Psoas muscle (tissue), 7 donors: ENCODE measurements at regions not wholly inside any gene's neighbourhood (a gene's known extent, or its start where the extent isn't known, plus 50 kb on each side); places are given as distances from the start of the nearest gene placed in this dataset.

Source experiments
- ATAC-seq, 4 donors: fragments of 200-7000 bp; cut with Tn5 transposase; one replicate each; pipeline ENCODE4 v1.9.1; 2020; ENCODE audit warnings: moderate library complexity in 3 of 4, mild to moderate bottlenecking in 2 of 4
- DNase-seq, 2 donors: peaks; one replicate each; pipeline ENCODE4 v3.0.0-alpha.2; 2020
- H3K27ac ChIP-seq: fragments of 200-600 bp; one replicate; pipeline ENCODE4 v1.8.0; 2022
- H3K27me3 ChIP-seq, 3 donors: fragments of 200-600 bp in 1 of 3; one replicate each; pipeline versions ENCODE4 v1.6.1 to v1.8.0; 2013 to 2022; ENCODE audit warnings: low read length in 2 of 3, mild to moderate bottlenecking in 2 of 3, moderate library complexity in 1 of 3; ENCODE audit not compliant: insufficient read depth in 3 of 3
- H3K36me3 ChIP-seq, 2 donors: fragments of 200-600 bp in 1 of 2; one replicate each; pipeline versions ENCODE4 v1.6.1 to v1.8.0; 2013 to 2022; ENCODE audit warnings: low read depth in 1 of 2, mild to moderate bottlenecking in 1 of 2, moderate library complexity in 1 of 2; ENCODE audit not compliant: insufficient read depth in 1 of 2
- H3K4me1 ChIP-seq: fragments of 200-600 bp; one replicate; pipeline ENCODE4 v1.8.0; 2022
- H3K4me3 ChIP-seq: fragments of 200-600 bp; one replicate; pipeline ENCODE4 v1.8.0; 2022; ENCODE audit warnings: mild to moderate bottlenecking
- H3K9me3 ChIP-seq: fragments of 200-600 bp; one replicate; pipeline ENCODE4 v1.8.0; 2022
- WGBS, 3 donors: extraction: QIAGEN DNeasy Blood & Tissue Kit; methylation state at CpG; one replicate each; pipeline versions ENCODE4 v1.1.6 to v1.1.7; 2013; 5-methylcytosine and 5-hydroxymethylcytosine counted together
- intact Hi-C, 2 donors: fragments of 100-400 bp; cut with DNase I; formaldehyde crosslinking; loops; one replicate each; pipeline versions ENCODE4 v1.11.0 to v1.14.2; 2022
- TF ChIP-seq, protein P1 (sequence below): fragments of 200-600 bp; IDR thresholded peaks from one replicate; pipeline ENCODE4 v1.8.0; 2022; ENCODE audit warnings: antibody characterized with exemption
- donor health status: healthy with polysubstance abuse.
- donor health status: DM: no; HTN: no; CAD: no; lungs with moderate emphysema.
- donor health status: Bipolar disorder and iron deficiency.
- donor health status: healthy.
- donor health status: DM: yes; HTN: yes; CAD: no.
- donor health status: DM: no; HTN: no; CAD: no.
- donor health status: DM: yes; HTN: yes; CAD: no.

DNA sequence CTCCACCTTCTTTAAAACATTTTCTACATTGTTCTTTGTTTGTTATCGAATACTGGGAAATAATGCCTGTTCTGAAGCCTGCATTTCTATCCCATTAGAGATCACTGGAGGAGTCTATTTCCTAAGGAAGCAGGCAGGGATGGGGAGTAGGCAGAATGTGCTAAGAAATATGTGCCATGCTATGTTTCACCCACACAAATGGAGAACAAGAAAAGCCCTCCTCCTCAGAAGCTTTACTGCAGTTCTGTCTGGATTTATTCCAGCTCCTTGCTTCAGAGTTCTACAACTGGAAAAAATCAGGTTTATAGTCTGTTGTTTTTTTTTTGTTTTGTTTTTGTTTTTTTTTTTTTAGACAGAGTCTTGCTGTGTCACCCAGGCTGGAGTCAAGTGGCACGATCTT is 825.1 kb downstream of the SLC4A3 start:
- no peak for ATAC-seq
- intact Hi-C loops: no loop called here
- no peak for DNase-seq
- TF ChIP-seq, protein P1, sequence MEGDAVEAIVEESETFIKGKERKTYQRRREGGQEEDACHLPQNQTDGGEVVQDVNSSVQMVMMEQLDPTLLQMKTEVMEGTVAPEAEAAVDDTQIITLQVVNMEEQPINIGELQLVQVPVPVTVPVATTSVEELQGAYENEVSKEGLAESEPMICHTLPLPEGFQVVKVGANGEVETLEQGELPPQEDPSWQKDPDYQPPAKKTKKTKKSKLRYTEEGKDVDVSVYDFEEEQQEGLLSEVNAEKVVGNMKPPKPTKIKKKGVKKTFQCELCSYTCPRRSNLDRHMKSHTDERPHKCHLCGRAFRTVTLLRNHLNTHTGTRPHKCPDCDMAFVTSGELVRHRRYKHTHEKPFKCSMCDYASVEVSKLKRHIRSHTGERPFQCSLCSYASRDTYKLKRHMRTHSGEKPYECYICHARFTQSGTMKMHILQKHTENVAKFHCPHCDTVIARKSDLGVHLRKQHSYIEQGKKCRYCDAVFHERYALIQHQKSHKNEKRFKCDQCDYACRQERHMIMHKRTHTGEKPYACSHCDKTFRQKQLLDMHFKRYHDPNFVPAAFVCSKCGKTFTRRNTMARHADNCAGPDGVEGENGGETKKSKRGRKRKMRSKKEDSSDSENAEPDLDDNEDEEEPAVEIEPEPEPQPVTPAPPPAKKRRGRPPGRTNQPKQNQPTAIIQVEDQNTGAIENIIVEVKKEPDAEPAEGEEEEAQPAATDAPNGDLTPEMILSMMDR: no peak
- no peaks in the 10 kb centered on the region for H3K4me1 ChIP-seq
- no peaks in the 10 kb centered on the region for H3K27me3 ChIP-seq
- no peak overlapping the region for H3K4me3 ChIP-seq
- H3K36me3 ChIP-seq: no peaks in the 10 kb centered on the region
- 64 to 77% (median 70%) methylated on average over 2 of the region's 2 CpGs for WGBS, 3 donors
- no peak overlapping the region for H3K27ac ChIP-seq
- H3K9me3 ChIP-seq: no peaks in the 10 kb centered on the region

DNA sequence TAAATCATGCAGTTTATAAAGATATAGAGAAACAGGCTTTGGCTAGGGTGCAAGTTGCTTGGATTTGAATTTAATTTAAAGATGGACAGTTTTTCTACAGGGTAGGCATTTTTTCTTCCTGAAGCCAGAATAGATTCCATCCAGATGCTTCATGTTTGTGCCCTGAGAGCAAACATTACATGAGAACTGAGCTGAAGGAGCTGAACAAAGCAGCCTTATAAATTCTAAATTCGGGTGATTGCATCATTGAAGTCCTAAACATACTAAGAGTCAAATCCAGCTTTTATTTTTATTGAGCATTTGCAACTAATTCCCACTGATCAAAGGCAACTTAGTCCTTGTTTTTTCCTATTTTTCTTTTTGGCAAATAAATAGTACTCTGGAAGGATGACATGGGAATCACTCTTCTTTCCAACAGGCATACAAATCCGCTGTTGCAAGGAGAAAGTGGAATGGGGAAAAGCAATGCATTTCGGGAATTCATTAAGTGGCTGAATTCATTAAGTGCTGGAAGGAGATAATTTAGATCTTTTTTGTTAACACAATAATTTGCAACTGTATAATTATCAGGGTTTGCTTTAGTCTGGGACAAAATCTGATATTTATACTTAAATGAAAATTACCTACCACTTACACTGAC is 828.0 kb downstream of the SLC4A3 start:
- TF ChIP-seq, protein P1: no peak
- Histone ChIP-seq H3K4me3 (no peak overlapping the region), H3K4me1 (no peaks in the 10 kb centered on the region), H3K27me3 (no peaks in the 10 kb centered on the region), H3K9me3 (no peaks in the 10 kb centered on the region), H3K27ac (no peak overlapping the region), H3K36me3 (no peaks in the 10 kb centered on the region)
- WGBS, 3 donors: 22 to 43% (median 25%) methylated on average over 3 of the region's 3 CpGs
- no peak for DNase-seq
- intact Hi-C loops: no loop called here
- no peak for ATAC-seq

DNA sequence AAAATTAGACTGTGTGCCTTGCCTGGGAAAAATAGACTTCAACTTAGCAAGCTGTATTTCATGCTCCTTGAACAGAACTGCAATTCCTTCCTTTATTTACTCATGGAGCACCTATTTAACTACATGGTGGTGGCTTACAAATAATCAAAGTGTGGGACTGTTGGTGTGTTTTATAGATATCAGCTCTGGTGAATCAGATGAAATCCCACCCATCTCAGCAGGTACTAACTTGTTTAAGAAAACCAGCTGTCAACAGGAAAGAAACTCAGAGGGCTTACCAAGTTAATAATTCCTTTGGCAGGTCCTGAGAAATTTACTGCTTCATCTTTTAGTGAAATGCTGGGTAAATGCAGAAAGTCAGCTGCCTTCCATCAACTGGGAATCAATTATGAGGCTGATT is 830.6 kb downstream of the SLC4A3 start:
- Histone ChIP-seq H3K9me3 (no peaks in the 10 kb centered on the region), H3K27me3 (no peaks in the 10 kb centered on the region), H3K27ac (no peak overlapping the region), H3K4me3 (no peak overlapping the region), H3K4me1 (no peaks in the 10 kb centered on the region), H3K36me3 (no peaks in the 10 kb centered on the region)
- TF ChIP-seq, protein P1: no peak
- DNase-seq: no peak
- intact Hi-C loops: no loop called here
- ATAC-seq: no peak

DNA sequence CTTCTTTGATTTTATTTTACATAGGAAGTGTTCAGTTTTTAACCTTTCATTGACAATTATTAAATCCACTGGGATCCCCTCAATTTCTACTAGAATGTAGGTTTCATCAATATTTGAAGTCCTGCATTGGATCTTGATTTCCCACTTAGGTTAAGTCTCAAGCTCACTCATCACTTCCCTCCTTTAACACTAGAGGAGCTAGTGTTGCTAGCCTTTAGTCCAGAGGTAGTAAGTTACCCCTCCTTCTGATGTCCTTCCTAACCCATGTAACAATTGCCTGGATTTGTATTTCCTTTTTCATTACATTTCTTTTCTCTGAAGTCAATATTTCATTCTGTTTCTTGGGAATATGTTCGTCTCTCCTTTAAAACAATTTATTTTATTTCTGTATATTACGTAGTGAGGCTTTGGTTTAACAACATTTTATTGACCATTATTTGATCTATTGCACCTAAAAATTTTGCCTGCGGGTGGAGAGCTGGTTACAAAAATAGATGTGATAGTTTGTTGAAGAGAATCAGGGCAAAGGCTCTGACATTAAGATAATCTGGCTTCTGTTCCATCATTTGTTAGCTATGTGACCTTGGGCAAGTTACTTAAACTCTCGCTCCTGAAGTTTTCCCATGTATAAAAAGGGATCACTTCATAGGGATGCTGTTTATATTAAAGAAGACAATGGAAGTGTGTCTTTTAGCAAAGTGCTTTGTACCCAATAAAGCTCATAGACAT is 833.0 kb downstream of the SLC4A3 start:
- intact Hi-C loops: no loop called here
- Histone ChIP-seq H3K4me1 (no peaks in the 10 kb centered on the region), H3K4me3 (no peak overlapping the region), H3K9me3 (no peaks in the 10 kb centered on the region), H3K27ac (no peak overlapping the region), H3K36me3 (no peaks in the 10 kb centered on the region), H3K27me3 (no peaks in the 10 kb centered on the region)
- 75 to 85% (median 83%) methylated on average over 4 of the region's 4 CpGs for WGBS, 3 donors
- DNase-seq: no peak
- TF ChIP-seq, protein P1: no peak
- no peak for ATAC-seq
